H9 (cell line): ENCODE measurements at regions not wholly inside any gene's neighbourhood (a gene's known extent, or its start where the extent isn't known, plus 50 kb on each side); places are given as distances from the start of the nearest gene placed in this dataset.

ENCODE experiments used
- DNase-seq: peaks from one replicate; pipeline ENCODE4 v3.0.0-alpha.2; 2017
- H2AFZ ChIP-seq: one replicate; pipeline ENCODE4 v1.6.1; 2013; ENCODE audit warnings: mild to moderate bottlenecking, low read length, control low read depth, moderate library complexity
- H2AK5ac ChIP-seq: 2 replicates; pipeline ENCODE4 v1.6.1; 2013; ENCODE audit warnings: low read length, control low read depth, mixed read lengths; ENCODE audit not compliant: insufficient read length
- H2BK120ac ChIP-seq: one replicate; pipeline ENCODE4 v1.6.1; 2013; ENCODE audit warnings: low read depth, mild to moderate bottlenecking, low read length, control low read depth, inconsistent platforms; ENCODE audit not compliant: poor library complexity, severe bottlenecking
- H2BK12ac ChIP-seq: 2 replicates; pipeline ENCODE4 v1.6.1; 2013; ENCODE audit warnings: low read length, control low read depth, mixed read lengths, low read depth; ENCODE audit not compliant: insufficient read length
- H2BK15ac ChIP-seq: 2 replicates; pipeline ENCODE4 v1.6.1; 2013; ENCODE audit warnings: low read depth, low read length, control low read depth
- H2BK20ac ChIP-seq: one replicate; pipeline ENCODE4 v1.6.1; 2013; ENCODE audit warnings: low read depth, mild to moderate bottlenecking, low read length, control low read depth, inconsistent platforms; ENCODE audit not compliant: poor library complexity, severe bottlenecking
- H2BK5ac ChIP-seq: 2 replicates; pipeline ENCODE4 v1.6.1; 2013; ENCODE audit warnings: low read length, control low read depth, mixed read lengths; ENCODE audit not compliant: insufficient read length
- H3K14ac ChIP-seq: 2 replicates; pipeline ENCODE4 v1.6.1; 2013; ENCODE audit warnings: low read length, control low read depth; ENCODE audit not compliant: insufficient read depth
- H3K18ac ChIP-seq: 2 replicates; pipeline ENCODE4 v1.6.1; 2013; ENCODE audit warnings: low read depth, mild to moderate bottlenecking, mixed read lengths, low read length, control low read depth; ENCODE audit not compliant: insufficient read length
- H3K23ac ChIP-seq: 2 replicates; pipeline ENCODE4 v1.6.1; 2013; ENCODE audit warnings: low read length, control low read depth, mixed read lengths, low read depth; ENCODE audit not compliant: insufficient read length
- H3K23me2 ChIP-seq: 2 replicates; pipeline ENCODE4 v1.6.1; 2013; ENCODE audit warnings: low read depth, mild to moderate bottlenecking, mixed read lengths, low read length, control low read depth; ENCODE audit not compliant: insufficient read length, poor library complexity, severe bottlenecking
- H3K27ac ChIP-seq: 2 replicates; pipeline ENCODE4 v1.5.1; 2013; ENCODE audit warnings: low read length, control low read depth, mixed read lengths, low read depth; ENCODE audit not compliant: insufficient read length
- H3K27me3 ChIP-seq: 2 replicates; pipeline ENCODE4 v1.6.1; 2013; ENCODE audit warnings: low read length, control low read depth, inconsistent platforms; ENCODE audit not compliant: insufficient read depth
- H3K4ac ChIP-seq: 2 replicates; pipeline ENCODE4 v1.6.1; 2013; ENCODE audit warnings: low read depth, mild to moderate bottlenecking, control low read depth, inconsistent platforms, low read length, moderate library complexity
- H3K4me1 ChIP-seq: 2 replicates; pipeline ENCODE4 v1.6.1; 2013; ENCODE audit warnings: low read length, control low read depth, inconsistent platforms; ENCODE audit not compliant: insufficient read depth
- H3K4me2 ChIP-seq: 2 replicates; pipeline ENCODE4 v1.6.1; 2013; ENCODE audit warnings: low read length, control low read depth, mixed read lengths; ENCODE audit not compliant: insufficient read length, insufficient read depth
- H3K56ac ChIP-seq: 2 replicates; pipeline ENCODE4 v1.6.1; 2013; ENCODE audit warnings: low read depth, mild to moderate bottlenecking, mixed read lengths, low read length, control low read depth; ENCODE audit not compliant: insufficient read length
- H3K79me1 ChIP-seq: 2 replicates; pipeline ENCODE4 v1.6.1; 2013; ENCODE audit warnings: low read depth, mild to moderate bottlenecking, moderate library complexity, low read length, control low read depth, inconsistent platforms; ENCODE audit not compliant: insufficient read depth, poor library complexity, severe bottlenecking
- H3K79me2 ChIP-seq: 2 replicates; pipeline ENCODE4 v1.6.1; 2013; ENCODE audit warnings: low read length, control low read depth, inconsistent platforms; ENCODE audit not compliant: insufficient read depth
- H3K9ac ChIP-seq: 2 replicates; pipeline ENCODE4 v1.6.1; 2013; ENCODE audit warnings: low read length, control low read depth, mixed read lengths; ENCODE audit not compliant: insufficient read length; ENCODE audit errors: extremely low read depth
- H3K9me3 ChIP-seq: one replicate; pipeline ENCODE4 v1.6.1; 2013; ENCODE audit warnings: low read depth, low read length, inconsistent platforms; ENCODE audit not compliant: control insufficient read depth
- H3T11ph ChIP-seq: one replicate; pipeline ENCODE4 v1.6.1; 2013; ENCODE audit warnings: mild to moderate bottlenecking, low read length, control low read depth, inconsistent platforms
- H4K20me1 ChIP-seq: one replicate; pipeline ENCODE4 v1.6.1; 2013; ENCODE audit not compliant: control insufficient read depth, insufficient read length, insufficient read depth
- H4K5ac ChIP-seq: 2 replicates; pipeline ENCODE4 v1.6.1; 2013; ENCODE audit warnings: low read depth, mild to moderate bottlenecking, mixed read lengths, low read length, control low read depth; ENCODE audit not compliant: insufficient read length
- H4K8ac ChIP-seq: replicated peaks from 2 replicates; pipeline ENCODE4 v1.6.1; 2013; ENCODE audit warnings: low read length, control low read depth, mixed read lengths, low read depth; ENCODE audit not compliant: insufficient read length
- H4K91ac ChIP-seq: 2 replicates; pipeline ENCODE4 v1.6.1; 2013; ENCODE audit warnings: low read depth, mild to moderate bottlenecking, moderate library complexity, mixed read lengths, low read length, control low read depth; ENCODE audit not compliant: insufficient read length
- H3K27ac Mint-ChIP-seq, 3 experiments: 2 replicates in 2 of 3; 3 replicates in 1 of 3; pipeline ENCODE4 v1.8.0; 2020 to 2021; ENCODE audit warnings: mixed read lengths in 3 of 3, mild to moderate bottlenecking in 1 of 3, moderate library complexity in 1 of 3
- H3K27me3 Mint-ChIP-seq: 2 replicates; pipeline ENCODE4 v1.8.0; 2021; ENCODE audit warnings: low read depth, mild to moderate bottlenecking, moderate library complexity, mixed read lengths
- H3K36me3 Mint-ChIP-seq, 3 experiments: 2 replicates in 2 of 3; 3 replicates in 1 of 3; pipeline ENCODE4 v1.8.0; 2020 to 2021; ENCODE audit warnings: low read depth in 3 of 3, mixed read lengths in 3 of 3; ENCODE audit not compliant: insufficient read depth in 1 of 3
- H3K4me1 Mint-ChIP-seq, 2 experiments: 2 replicates each; pipeline ENCODE4 v1.8.0; 2020; ENCODE audit warnings: mixed read lengths in 2 of 2
- H3K4me3 Mint-ChIP-seq, 2 experiments: 2 replicates in 1 of 2; 3 replicates in 1 of 2; pipeline ENCODE4 v1.8.0; 2020 to 2021; ENCODE audit warnings: mild to moderate bottlenecking in 2 of 2, mixed read lengths in 2 of 2, moderate library complexity in 1 of 2
- H3K9me3 Mint-ChIP-seq, 2 experiments: 2 replicates in 1 of 2; 3 replicates in 1 of 2; pipeline ENCODE4 v1.8.0; 2020; ENCODE audit warnings: mild to moderate bottlenecking in 2 of 2, mixed read lengths in 2 of 2, moderate library complexity in 1 of 2
- WGBS: extraction: QIAGEN DNeasy Blood & Tissue Kit; methylation state at CpG from one replicate; pipeline ENCODE4 v1.1.7; 2013; ENCODE audit warnings: missing lambda C conversion rate, low lambda C conversion rate, mixed read lengths; ENCODE audit not compliant: insufficient read length; ENCODE audit errors: extremely low coverage; 5-methylcytosine and 5-hydroxymethylcytosine counted together
- TF ChIP-seq, protein P1 (sequence below): fragments of 200-600 bp; sonication (generic); conservative IDR thresholded peaks from 3 replicates; pipeline ENCODE4 v1.8.0; 2021; ENCODE audit warnings: antibody characterized with exemption, mild to moderate bottlenecking

GRCh38 chr2:195296490-195296889 lies 360.5 kb upstream of the SLC39A10 start:
- Histone ChIP-seq H3K27ac (no peak overlapping the region), H3K56ac (no peak overlapping the region), H2BK15ac (no peak overlapping the region), H3K23me2 (no peaks in the 10 kb centered on the region), H3K79me2 (no peaks in the 10 kb centered on the region), H3K9me3 (no peaks in the 10 kb centered on the region), H3K9ac (no peak overlapping the region), H2BK120ac (no peak overlapping the region), H2AFZ (no peak overlapping the region), H2BK5ac (no peak overlapping the region), H2BK20ac (no peak overlapping the region), H3K79me1 (no peaks in the 10 kb centered on the region), H4K91ac (no peak overlapping the region), H3K4me2 (no peak overlapping the region), H2BK12ac (no peak overlapping the region), H3K27me3 (no peaks in the 10 kb centered on the region), H2AK5ac (no peak overlapping the region), H3T11ph (no peak overlapping the region), H3K4me1 (no peaks in the 10 kb centered on the region), H3K18ac (no peak overlapping the region), H4K20me1 (no peaks in the 10 kb centered on the region), H3K4ac (no peak overlapping the region), H3K14ac (no peak overlapping the region), H4K8ac (no peak overlapping the region), H4K5ac (no peak overlapping the region), H3K23ac (no peak overlapping the region)
- no peaks in the 10 kb centered on the region for H3K27me3 Mint-ChIP-seq
- H3K4me3 Mint-ChIP-seq = no peak overlapping the region
- TF ChIP-seq, protein P1, sequence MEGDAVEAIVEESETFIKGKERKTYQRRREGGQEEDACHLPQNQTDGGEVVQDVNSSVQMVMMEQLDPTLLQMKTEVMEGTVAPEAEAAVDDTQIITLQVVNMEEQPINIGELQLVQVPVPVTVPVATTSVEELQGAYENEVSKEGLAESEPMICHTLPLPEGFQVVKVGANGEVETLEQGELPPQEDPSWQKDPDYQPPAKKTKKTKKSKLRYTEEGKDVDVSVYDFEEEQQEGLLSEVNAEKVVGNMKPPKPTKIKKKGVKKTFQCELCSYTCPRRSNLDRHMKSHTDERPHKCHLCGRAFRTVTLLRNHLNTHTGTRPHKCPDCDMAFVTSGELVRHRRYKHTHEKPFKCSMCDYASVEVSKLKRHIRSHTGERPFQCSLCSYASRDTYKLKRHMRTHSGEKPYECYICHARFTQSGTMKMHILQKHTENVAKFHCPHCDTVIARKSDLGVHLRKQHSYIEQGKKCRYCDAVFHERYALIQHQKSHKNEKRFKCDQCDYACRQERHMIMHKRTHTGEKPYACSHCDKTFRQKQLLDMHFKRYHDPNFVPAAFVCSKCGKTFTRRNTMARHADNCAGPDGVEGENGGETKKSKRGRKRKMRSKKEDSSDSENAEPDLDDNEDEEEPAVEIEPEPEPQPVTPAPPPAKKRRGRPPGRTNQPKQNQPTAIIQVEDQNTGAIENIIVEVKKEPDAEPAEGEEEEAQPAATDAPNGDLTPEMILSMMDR = no peak
- 100% methylated on average over 1 of the region's 1 CpG for WGBS
- no peak for DNase-seq
- H3K9me3 Mint-ChIP-seq = peaks cover 6 to 11% of the 10 kb centered on the region in 2 experiments; a peak in 4 of 5 replicates
- H3K4me1 Mint-ChIP-seq = no peaks in the 10 kb centered on the region
- peaks cover 0 to 10% (median 2%) of the 10 kb centered on the region in 3 experiments; a peak in 4 of 7 replicates for H3K36me3 Mint-ChIP-seq
- no peak overlapping the region for H3K27ac Mint-ChIP-seq
